HepG2 (cell line): ENCODE measurements at regions not wholly inside any gene's neighbourhood (a gene's known extent, or its start where the extent isn't known, plus 50 kb on each side); places are given as distances from the start of the nearest gene placed in this dataset.
"Not testable (repeated sequence)": the region's sequence is repeated elsewhere in the genome, so short reads cannot be mapped to it uniquely, and the experiment has no call there.

Experiments
- ATAC-seq: fragments of 200-7000 bp; cut with Tn5 transposase; 3 replicates; pipeline ENCODE4 v1.9.1; 2020; ENCODE audit warnings: mild to moderate bottlenecking, moderate library complexity
- BruUV-seq: library from RNA; stranded (reverse); fragments of 400-500 nt; replicated peaks from 2 replicates; lab custom pipeline; 2021; lab: Mats Ljungman, UMichigan
- CTCF ChIA-PET: fragments of 300-600 bp; formaldehyde crosslinking; extraction: SDS; loops from one replicate; lab custom pipeline; 2021; ENCODE audit warnings: low total read pairs, inconsistent platforms, low intra/inter-chr PET ratio; lab: Yijun Ruan, JAX
- POLR2A ChIA-PET: fragments of 350-600 bp; sonication (Branson Sonifier 250); formaldehyde crosslinking; loops from one replicate; lab custom pipeline; 2020; ENCODE audit warnings: antibody characterized with exemption, inconsistent platforms; lab: Yijun Ruan, JAX
- DNase-seq: peaks from one replicate; pipeline ENCODE4 v3.0.0-alpha.2; 2015; ENCODE audit warnings: low spot score
- FAIRE-seq: peaks from 3 replicates; lab custom pipeline; 2011; peaks lifted over from hg19 to GRCh38; lab: Jason Lieb, UNC
- H2AFZ ChIP-seq: one replicate; pipeline ENCODE4 v1.6.1; 2011; ENCODE audit warnings: low read length, inconsistent platforms
- H3K27ac ChIP-seq: fragments of 300-600 bp; 3 replicates; pipeline ENCODE4 v1.8.0; 2011; ENCODE audit warnings: mixed run types, mild to moderate bottlenecking, mixed read lengths, low read length, inconsistent platforms; ENCODE audit not compliant: insufficient read depth; ENCODE audit errors: extremely low read length
- H3K27me3 ChIP-seq, 2 experiments: fragments of 200-600 bp in 1 of 2; 2 replicates in 1 of 2; 3 replicates in 1 of 2; pipeline versions ENCODE4 v1.6.0 to v1.8.0; 2011; ENCODE audit warnings: low read length in 2 of 2, mild to moderate bottlenecking in 2 of 2, moderate library complexity in 2 of 2, inconsistent platforms in 1 of 2; ENCODE audit not compliant: insufficient read depth in 2 of 2, control insufficient read depth in 1 of 2
- H3K36me3 ChIP-seq, 2 experiments: fragments of 200-600 bp in 1 of 2; replicated peaks in 1 of 2; 2 replicates in 1 of 2; 3 replicates in 1 of 2; pipeline versions ENCODE4 v1.5.1 to v1.8.0; 2011; ENCODE audit warnings: low read length in 2 of 2, inconsistent platforms in 1 of 2; ENCODE audit not compliant: insufficient read depth in 2 of 2, control insufficient read depth in 1 of 2
- H3K4me1 ChIP-seq: 2 replicates; pipeline ENCODE4 v1.5.1; 2012; ENCODE audit warnings: low read length, inconsistent platforms; ENCODE audit not compliant: insufficient read depth
- H3K4me2 ChIP-seq: 2 replicates; pipeline ENCODE4 v1.6.0; 2011; ENCODE audit warnings: low read depth, low read length, inconsistent platforms
- H3K4me3 ChIP-seq, 3 experiments: fragments of 200-600 bp in 1 of 3; sonication (generic), shearing (Covaris generic) in 1 of 3; replicated peaks in 1 of 3; 2 replicates each; pipeline ENCODE4 v1.5.1; 2011 to 2016; ENCODE audit warnings: low read length in 3 of 3, inconsistent platforms in 2 of 3, low read depth in 2 of 3, mild to moderate bottlenecking in 2 of 3, control low read depth in 1 of 3, mixed read lengths in 1 of 3; ENCODE audit not compliant: insufficient read depth in 1 of 3
- H3K79me2 ChIP-seq: one replicate; pipeline ENCODE4 v1.6.1; 2011; ENCODE audit warnings: low read length, inconsistent platforms; ENCODE audit not compliant: insufficient read depth
- H3K9ac ChIP-seq: 2 replicates; pipeline ENCODE4 v1.6.0; 2011; ENCODE audit warnings: mild to moderate bottlenecking, low read depth, low read length, inconsistent platforms; ENCODE audit not compliant: insufficient read depth
- H3K9me3 ChIP-seq: 2 replicates; pipeline ENCODE4 v1.5.1; 2012; ENCODE audit warnings: mild to moderate bottlenecking, low read length
- H4K20me1 ChIP-seq: 2 replicates; pipeline ENCODE4 v1.6.0; 2011; ENCODE audit warnings: inconsistent platforms, mild to moderate bottlenecking, low read length, moderate library complexity; ENCODE audit not compliant: insufficient read depth
- GATAD2A ChIP-seq: IDR thresholded peaks from 2 replicates; pipeline ENCODE4 v1.6.1; 2016
- KAT7 ChIP-seq: IDR thresholded peaks from 2 replicates; pipeline ENCODE4 v1.6.1; 2018; ENCODE audit warnings: borderline replicate concordance, missing compliant biosample characterization
- MED1 ChIP-seq: sonication (generic); formaldehyde crosslinking; IDR thresholded peaks from 2 replicates; pipeline ENCODE4 v1.4.0; 2020; ENCODE audit warnings: missing genetic modification reagents
- NFAT5 ChIP-seq: sonication (generic); formaldehyde crosslinking; IDR thresholded peaks from 2 replicates; pipeline ENCODE4 v1.4.0; 2020; ENCODE audit warnings: missing genetic modification reagents
- STAG1 ChIP-seq: sonication (generic); formaldehyde crosslinking; IDR thresholded peaks from 2 replicates; pipeline ENCODE4 v1.4.0; 2020; ENCODE audit warnings: missing genetic modification reagents
- ZGPAT ChIP-seq: IDR thresholded peaks from 2 replicates; pipeline ENCODE4 v1.6.1; 2016; ENCODE audit warnings: mild to moderate bottlenecking
- ZNF589 ChIP-seq: sonication (generic); formaldehyde crosslinking; conservative IDR thresholded peaks from 2 replicates; pipeline ENCODE4 v1.8.0; 2022; ENCODE audit warnings: mild to moderate bottlenecking, moderate library complexity, missing genetic modification reagents
- WGBS: methylation state at CpG from one replicate; pipeline ENCODE4 v1.1.6; 2017; ENCODE audit warnings: low lambda C conversion rate; 5-methylcytosine and 5-hydroxymethylcytosine counted together
- in situ Hi-C: cut with HindIII; loops from 2 replicates; pipeline ENCODE4 v1.10.0; 2017; ENCODE audit warnings: low pct_unique_long_range_greater_than_20kb; ENCODE audit not compliant: extremely low pct_ligation_motif_present
- intact Hi-C: fragments of 100-400 bp; cut with micrococcal nuclease; formaldehyde crosslinking; loops from one replicate; pipeline ENCODE4 v1.10.0; 2022; ENCODE audit not compliant: unreplicated experiment
- TF ChIP-seq, protein P1 (sequence below): sonication (generic); formaldehyde crosslinking; IDR thresholded peaks from 2 replicates; pipeline ENCODE4 v1.5.0; 2020; ENCODE audit warnings: mild to moderate bottlenecking, missing genetic modification reagents, moderate library complexity

DNA sequence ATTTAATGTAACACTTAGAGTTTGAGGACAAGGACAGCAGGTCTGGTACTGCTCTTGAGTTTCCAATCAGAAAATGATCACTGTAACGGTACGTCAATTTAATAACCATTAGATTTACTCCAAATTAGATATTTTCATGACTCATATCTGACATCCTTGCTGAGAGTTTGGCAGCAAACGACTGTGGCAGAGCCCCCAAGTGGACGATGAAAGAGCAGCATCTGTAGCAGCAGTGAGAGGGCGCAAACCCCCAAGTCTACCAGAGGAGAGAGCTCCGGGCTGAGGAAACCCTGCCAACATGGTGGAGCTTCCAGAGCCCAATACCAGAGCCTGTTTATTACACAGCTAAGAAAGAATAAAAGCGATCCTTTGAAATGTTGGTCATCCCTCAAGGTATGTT lies 73.2 kb upstream of the EPB41L4A start (continued):
- no peak for TF ChIP-seq NFAT5 (CRISPR knock-in tag)
- TF ChIP-seq ZNF589 (CRISPR knock-in tag), result no peak
- TF ChIP-seq MED1, result no peak
- TF ChIP-seq STAG1 (CRISPR knock-in tag), result peak; percentile 34; the same call in 1 of the 2 replicates
- TF ChIP-seq KAT7 (CRISPR knock-in tag), result no peak
- TF ChIP-seq, protein P1, sequence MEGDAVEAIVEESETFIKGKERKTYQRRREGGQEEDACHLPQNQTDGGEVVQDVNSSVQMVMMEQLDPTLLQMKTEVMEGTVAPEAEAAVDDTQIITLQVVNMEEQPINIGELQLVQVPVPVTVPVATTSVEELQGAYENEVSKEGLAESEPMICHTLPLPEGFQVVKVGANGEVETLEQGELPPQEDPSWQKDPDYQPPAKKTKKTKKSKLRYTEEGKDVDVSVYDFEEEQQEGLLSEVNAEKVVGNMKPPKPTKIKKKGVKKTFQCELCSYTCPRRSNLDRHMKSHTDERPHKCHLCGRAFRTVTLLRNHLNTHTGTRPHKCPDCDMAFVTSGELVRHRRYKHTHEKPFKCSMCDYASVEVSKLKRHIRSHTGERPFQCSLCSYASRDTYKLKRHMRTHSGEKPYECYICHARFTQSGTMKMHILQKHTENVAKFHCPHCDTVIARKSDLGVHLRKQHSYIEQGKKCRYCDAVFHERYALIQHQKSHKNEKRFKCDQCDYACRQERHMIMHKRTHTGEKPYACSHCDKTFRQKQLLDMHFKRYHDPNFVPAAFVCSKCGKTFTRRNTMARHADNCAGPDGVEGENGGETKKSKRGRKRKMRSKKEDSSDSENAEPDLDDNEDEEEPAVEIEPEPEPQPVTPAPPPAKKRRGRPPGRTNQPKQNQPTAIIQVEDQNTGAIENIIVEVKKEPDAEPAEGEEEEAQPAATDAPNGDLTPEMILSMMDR (CRISPR knock-in tag), result peak; percentile 49
- no peak for TF ChIP-seq ZGPAT (CRISPR knock-in tag)
- TF ChIP-seq GATAD2A (CRISPR knock-in tag), result no peak

- H3K4me1 ChIP-seq, POLR2A ChIA-PET, in situ Hi-C loops, BruUV-seq, H3K9me3 ChIP-seq, H3K27me3 ChIP-seq, H3K9ac ChIP-seq, H2AFZ ChIP-seq, H3K4me2 ChIP-seq, intact Hi-C loops, H3K36me3 ChIP-seq, H3K27ac ChIP-seq, CTCF ChIA-PET, H3K79me2 ChIP-seq, FAIRE-seq, H4K20me1 ChIP-seq, H3K4me3 ChIP-seq, DNase-seq, ATAC-seq: not testable (repeated sequence)
- 69% methylated on average over 5 of the region's 8 CpGs for WGBS
Measured at GRCh38 chr5:112503749-112504501, 84.8 kb upstream of the EPB41L4A start.

- H3K9me3 ChIP-seq, H3K4me1 ChIP-seq, H3K79me2 ChIP-seq, CTCF ChIA-PET, H3K9ac ChIP-seq, H3K36me3 ChIP-seq, intact Hi-C loops, DNase-seq, FAIRE-seq, in situ Hi-C loops, BruUV-seq, H3K4me3 ChIP-seq, H2AFZ ChIP-seq, H3K4me2 ChIP-seq, H3K27me3 ChIP-seq, ATAC-seq, H4K20me1 ChIP-seq, H3K27ac ChIP-seq, POLR2A ChIA-PET: not testable (repeated sequence)
Measured at GRCh38 chr5:112509097-112509496, 90.0 kb upstream of the EPB41L4A start.
